ENCODE measurements at regions not wholly inside any gene's neighbourhood (a gene's known extent, or its start where the extent isn't known, plus 50 kb on each side); places are given as distances from the start of the nearest gene placed in this dataset.

DNA sequence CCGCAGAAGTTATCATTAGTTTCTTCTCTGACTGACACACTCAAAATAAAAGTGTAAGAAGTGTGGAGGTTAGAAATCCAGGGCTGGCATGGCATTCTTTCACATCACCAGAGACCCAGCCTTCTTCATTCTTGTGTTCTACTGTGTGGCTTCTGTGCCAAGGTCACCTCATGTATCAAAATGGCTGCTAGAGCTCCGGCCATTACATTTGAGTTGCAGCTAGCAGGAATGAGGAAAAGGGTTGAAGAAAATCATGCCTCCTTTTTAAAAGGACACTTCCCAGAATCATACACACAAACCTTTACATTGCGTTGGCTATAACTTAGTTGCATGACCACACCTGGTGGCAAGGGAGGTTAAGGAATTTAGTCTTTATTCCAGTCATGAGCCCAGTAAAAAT is 345.6 kb upstream of the PROK2 start:
- no peak for DNase-seq (ENCODE audit: insufficient read length, low spot score)
- TF ChIP-seq POLR2A (IDR thresholded peaks at IDR 0.05; ENCODE audit: low read depth, low read length): no peak
- no peak for FAIRE-seq

DNA sequence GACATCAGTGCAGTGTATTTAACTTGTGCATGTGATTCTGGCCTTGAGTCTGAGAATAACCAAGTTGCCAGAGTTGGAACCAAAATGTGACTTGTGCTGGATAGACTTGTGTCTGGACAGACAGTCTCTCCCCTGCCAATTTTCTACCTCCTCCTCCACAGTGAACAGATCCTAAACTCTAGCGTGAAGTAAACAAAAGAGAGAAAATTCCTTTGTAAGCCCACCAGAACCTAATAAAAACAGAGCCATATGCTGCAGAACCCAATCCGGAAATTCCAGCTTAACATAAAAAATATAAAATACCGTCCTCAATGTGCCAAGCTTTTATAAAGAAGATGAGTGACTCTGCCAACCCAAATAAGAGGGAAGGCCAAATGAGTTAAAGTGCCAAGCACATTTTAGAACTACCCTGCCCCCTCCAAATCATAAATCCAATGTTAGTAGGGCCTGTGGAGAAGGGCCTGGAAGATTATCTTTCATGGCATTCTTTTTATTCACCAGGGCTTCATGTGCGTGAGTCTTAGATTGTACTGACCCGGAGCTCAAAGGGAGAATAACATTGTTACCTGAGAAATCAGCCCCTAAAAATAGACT is 344.6 kb upstream of the PROK2 start:
- no peak for FAIRE-seq
- TF ChIP-seq POLR2A (IDR thresholded peaks at IDR 0.05; ENCODE audit: low read depth, low read length): no peak

DNA sequence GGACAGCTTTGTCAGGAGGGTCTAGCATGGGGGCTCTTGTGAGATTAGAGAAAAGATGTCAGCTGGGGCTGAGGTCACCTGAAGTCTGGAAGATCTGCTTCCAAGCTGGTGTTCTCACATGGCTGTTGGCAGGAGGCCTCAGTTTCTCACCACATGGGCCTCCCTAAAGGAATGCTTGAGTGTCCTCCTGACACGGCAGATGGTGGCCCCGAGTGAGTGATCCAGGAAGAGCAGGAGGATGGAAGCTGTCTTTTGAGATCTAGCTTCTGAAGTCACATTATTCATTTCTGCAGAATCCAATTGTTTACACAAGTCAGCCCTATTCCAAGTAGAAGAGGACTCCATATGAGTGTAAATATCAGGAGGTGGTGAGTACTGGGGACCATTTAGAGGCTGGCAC is 344.0 kb upstream of the PROK2 start:
- no peak for FAIRE-seq
- TF ChIP-seq POLR2A (IDR thresholded peaks at IDR 0.05; ENCODE audit: low read depth, low read length): no peak
- DNase-seq (ENCODE audit: insufficient read length, low spot score): no peak

More for the DNA sequence above, 344.6 kb upstream of the PROK2 start:
- no peak for DNase-seq (ENCODE audit: insufficient read length, low spot score)

DNA sequence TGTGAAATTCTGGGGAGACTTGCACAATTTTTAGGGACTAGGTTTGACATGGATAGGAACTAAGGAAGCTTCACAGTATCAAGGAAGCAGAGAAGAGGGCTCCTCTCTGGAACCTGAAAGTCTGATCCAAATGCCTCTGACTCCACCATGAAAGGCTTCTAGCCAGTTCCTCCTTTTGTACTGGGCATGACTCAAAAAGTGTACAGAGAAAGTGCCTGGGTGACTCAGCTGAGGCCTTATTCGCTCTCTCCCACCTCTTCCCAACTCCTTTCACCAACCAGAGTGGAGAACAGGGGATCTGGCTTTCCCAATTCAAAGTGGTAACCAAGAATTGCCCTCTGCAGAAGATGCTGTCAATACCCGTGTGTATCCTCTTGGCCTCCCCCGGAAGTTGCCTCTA is 342.9 kb upstream of the PROK2 start:
- peak; percentile 23 for DNase-seq (ENCODE audit: insufficient read length, low spot score)
- FAIRE-seq: no peak
- TF ChIP-seq POLR2A (IDR thresholded peaks at IDR 0.05; ENCODE audit: low read depth, low read length): no peak

DNA sequence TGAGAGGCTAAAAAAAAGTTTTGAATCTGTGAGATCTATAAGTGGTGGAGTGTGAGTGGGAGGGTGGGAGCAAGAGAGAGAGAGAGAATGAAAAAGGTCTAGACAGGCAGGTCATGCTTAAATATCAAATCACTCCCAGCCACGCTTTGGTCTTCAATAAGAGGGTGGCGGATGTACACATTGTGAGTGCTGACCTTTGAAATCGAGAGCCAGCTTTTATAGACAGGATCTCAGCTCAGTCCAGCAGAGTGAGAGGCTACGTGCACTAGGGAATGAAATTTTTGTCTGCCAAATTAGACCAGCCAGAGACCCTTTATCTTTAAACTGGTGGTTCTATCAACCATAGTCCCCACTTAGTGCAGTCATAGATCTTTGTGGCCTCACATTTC is 342.3 kb upstream of the PROK2 start:
- no peak for TF ChIP-seq POLR2A (IDR thresholded peaks at IDR 0.05; ENCODE audit: low read depth, low read length)
- DNase-seq (ENCODE audit: insufficient read length, low spot score) (no peak), FAIRE-seq (no peak)

DNA sequence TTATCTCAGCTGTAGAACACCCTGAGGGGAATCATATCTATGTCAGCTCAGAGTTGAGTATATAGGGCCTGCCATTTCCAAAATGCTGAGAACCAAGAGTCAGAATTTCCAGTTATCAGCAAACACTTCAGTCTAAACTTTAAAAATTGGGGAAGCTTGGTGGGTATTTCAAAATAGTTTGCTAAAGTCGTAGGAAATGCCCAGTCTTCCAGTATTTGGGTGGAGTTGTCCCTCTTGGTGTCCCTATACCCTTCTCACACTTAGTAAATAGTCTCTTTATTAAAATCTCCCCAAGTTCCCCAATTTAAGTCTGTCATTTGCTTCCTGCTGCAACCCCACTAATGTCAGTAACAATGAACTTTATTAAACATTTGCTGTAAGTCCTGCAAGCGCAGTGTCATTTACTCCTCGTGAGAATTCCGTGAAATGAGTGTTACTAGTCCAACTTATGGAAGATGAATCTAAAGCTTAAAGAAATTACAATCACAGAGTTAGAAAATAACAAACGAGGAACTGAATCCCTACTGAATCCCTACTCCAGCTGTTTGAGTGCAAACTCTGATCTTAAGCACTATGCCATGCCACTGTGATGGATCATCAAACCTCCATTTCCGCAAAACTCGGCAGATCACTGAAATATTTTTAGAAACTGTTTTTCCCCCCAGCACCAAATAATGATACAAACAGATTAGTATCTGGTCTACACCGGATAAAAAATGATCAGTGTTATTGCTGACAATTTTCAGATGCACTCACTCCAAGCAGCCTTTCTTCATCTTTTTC is 341.7 kb upstream of the PROK2 start:
- DNase-seq (ENCODE audit: insufficient read length, low spot score) (no peak), FAIRE-seq (no peak)
- no peak for TF ChIP-seq POLR2A (IDR thresholded peaks at IDR 0.05; ENCODE audit: low read depth, low read length)

DNA sequence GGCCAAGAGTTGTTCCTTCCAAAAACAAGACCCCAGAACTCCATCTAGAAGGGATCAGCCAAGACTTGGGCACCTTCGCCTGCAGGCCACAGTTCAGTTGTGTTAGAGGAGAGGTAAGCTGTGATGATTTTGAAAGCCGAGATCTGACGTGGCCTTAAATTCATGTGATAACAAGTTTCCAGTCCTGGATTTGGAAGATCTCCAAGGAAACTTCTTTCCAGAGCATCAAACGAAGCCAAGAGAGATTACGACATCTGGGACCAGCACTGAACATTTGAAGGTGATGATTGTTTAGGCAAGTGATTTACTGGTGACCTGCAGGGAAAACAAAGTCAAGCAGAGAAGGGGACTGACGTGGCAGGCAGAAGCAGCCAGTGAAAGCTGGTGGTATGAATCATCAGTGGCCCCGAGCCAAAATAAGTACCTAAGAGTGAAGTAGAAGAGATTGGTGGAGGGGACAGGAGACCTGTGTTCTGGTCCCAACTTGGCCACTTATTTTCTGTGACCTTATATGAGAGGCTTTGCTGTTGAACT is 339.0 kb upstream of the PROK2 start:
- FAIRE-seq (peak; percentile 92), DNase-seq (ENCODE audit: insufficient read length, low spot score) (peak; percentile 48)
- no peak for TF ChIP-seq POLR2A (IDR thresholded peaks at IDR 0.05; ENCODE audit: low read depth, low read length)

DNA sequence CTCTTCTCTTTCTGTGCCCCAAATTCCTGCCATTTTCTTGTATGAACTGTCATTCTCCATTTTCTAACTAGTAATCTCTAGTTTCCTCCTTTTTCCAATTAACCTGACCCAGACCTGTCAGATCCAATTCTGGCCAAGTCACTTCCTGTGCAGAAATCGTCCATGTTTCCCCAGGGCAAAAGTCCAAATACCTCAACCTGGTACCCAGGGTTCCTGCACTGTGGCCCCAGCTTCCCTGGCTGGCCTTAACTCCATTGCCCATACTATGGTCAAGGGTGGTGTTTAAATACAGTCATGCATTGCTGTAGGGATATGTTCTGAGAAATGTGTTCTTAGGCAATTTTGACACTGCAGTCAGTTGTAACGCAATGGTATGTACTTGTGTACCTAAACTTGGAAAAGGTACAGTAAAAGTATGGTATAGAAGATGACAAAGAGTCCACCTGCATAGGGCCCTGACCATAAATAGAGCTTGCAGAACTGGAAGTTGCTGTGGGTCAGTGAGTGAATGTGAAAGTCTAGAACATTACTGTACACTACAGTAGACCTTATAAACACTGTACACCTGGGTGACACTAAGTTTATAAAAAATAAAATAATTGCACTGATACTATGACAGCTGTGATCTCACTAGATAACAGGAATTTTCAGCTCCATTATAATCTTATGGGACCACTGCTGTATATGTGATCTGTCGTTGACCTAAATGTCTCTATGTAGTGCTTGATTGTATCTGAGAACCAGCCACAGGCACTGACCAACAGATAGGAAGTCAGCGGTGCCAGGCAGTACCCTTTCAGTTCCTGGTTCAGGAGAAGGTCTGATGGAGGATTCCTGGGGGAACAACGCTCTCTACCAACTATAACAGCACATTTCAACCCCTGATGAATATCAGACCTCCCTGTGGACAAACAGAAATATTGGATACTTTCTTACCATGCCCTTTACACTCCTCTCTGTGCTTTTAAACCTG is 336.1 kb upstream of the PROK2 start:
- TF ChIP-seq POLR2A (IDR thresholded peaks at IDR 0.05; ENCODE audit: low read depth, low read length): no peak
- DNase-seq (ENCODE audit: insufficient read length, low spot score) (no peak), FAIRE-seq (no peak)

DNA sequence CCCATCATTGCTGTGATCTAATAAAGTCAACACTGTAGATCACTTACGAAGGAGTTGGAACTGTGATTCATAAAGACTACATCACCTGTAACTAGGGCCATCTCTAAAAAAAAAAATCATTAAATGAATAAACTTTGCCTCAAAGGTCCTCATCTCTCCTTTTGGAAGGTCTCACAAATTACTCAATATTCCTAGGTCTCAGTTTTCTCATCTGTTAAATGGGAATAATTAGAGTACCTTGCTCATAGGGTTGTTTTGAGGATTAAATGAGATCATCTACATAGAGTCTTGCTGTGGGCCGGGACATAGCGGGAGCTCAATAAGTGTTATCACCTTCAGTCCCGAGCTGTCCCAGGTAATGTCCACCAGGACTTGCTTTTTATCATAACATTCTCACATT is 335.1 kb upstream of the PROK2 start:
- no peak for FAIRE-seq
- TF ChIP-seq POLR2A (IDR thresholded peaks at IDR 0.05; ENCODE audit: low read depth, low read length): no peak
- no peak for DNase-seq (ENCODE audit: insufficient read length, low spot score)

DNA sequence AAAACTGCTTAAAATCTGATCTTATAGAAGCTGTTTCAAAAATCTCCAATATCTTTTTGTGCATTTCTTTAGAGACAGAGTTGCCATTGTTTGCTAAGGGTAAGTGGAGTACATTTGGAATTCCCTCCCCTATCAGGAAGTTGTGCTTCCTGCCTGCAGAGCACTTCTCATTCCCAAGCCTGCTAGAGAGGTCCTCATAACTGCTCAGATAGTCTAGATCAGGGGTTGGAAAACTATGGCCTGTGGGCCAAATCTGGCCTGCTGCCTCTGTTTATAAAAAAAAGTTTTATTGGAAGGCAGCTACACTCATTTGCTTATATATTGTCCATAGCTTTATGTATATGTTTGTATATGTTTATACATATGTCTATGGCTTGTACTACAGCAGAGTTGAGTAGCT is 333.7 kb upstream of the PROK2 start:
- TF ChIP-seq POLR2A (IDR thresholded peaks at IDR 0.05; ENCODE audit: low read depth, low read length): no peak
- no peak for DNase-seq (ENCODE audit: insufficient read length, low spot score)
- no peak for FAIRE-seq

DNA sequence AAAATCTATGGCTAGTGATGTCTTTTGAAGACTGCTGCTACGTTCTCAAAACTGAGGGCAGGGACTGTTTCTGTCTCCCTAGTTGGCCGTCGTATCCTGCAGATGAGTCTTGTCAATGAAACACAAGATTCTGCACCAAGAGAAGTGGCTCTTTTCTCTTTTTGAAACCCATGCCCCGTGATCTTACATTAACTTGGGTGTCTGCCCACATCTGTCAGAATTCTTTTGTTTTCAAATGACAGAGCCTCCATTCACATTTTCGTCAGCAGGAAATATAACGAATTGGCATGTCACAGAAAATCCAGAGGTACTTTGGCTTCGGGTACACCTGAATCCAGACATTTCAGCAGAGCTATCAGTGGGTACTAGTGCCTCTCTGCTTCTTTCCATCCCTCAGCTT is 331.3 kb upstream of the PROK2 start:
- DNase-seq (ENCODE audit: insufficient read length, low spot score) (no peak), FAIRE-seq (no peak)
- no peak for TF ChIP-seq POLR2A (IDR thresholded peaks at IDR 0.05; ENCODE audit: low read depth, low read length)

DNA sequence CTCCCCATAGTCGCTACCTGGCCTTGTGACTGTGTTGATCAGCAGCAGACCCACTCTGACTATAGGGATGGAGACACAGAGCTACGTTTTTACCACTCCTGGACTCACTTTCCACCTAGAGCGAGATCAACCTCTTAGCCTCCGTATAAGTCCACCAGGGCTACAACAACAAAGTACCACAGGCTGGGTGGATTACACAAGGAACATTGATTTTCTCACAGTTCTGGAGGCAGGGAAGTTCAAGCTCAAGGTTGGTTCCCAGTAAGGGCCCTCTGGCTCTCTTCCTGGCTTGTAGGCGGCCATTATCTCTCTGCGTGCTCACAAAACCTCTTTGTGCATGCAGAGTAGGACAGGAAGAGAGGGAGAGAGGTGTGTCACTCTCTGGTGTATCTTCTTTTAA is 330.4 kb upstream of the PROK2 start:
- DNase-seq (ENCODE audit: insufficient read length, low spot score) (no peak), FAIRE-seq (no peak)
- no peak for TF ChIP-seq POLR2A (IDR thresholded peaks at IDR 0.05; ENCODE audit: low read depth, low read length)

DNA sequence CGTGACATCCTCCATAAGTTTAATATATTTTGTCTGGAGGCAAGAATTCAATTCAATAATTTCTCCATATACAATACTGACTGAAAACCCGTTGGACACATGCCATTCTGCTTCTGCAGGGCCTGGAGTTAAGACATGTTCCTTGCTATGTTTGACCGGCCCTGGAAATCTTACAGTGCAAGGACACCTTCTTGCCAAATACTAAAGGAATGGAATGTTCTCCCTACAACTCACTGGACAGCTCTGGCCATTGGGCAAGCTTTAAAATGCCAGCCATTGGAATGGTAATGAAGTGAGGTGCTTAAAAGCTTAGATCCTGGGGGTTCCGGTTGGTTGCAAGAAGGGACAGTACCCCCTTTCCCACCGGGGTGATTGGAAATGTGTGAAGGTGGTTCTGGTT is 329.8 kb upstream of the PROK2 start:
- FAIRE-seq (no peak), DNase-seq (ENCODE audit: insufficient read length, low spot score) (no peak)
- no peak for TF ChIP-seq POLR2A (IDR thresholded peaks at IDR 0.05; ENCODE audit: low read depth, low read length)

DNA sequence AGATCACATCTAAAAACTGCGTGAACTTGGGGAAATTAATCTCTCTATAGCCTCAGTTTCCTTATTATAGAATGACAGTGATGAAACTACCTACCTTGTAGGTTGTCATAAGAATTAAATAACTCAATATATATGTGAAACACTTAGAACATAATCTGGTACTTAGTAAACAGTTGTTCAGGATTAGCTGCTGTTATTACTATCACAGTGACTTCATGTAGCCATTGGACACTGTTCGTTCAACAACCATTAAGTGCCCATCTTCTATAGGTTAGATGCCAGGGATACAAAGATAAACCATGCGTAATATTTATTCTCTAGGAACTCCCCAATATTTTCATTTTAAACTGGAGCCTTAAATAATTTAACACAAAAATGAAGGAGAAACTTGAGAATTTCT is 329.0 kb upstream of the PROK2 start:
- DNase-seq (ENCODE audit: insufficient read length, low spot score): no peak
- no peak for TF ChIP-seq POLR2A (IDR thresholded peaks at IDR 0.05; ENCODE audit: low read depth, low read length)
- no peak for FAIRE-seq

Measured in H54 (cell line).